ENCODE measurements at regions not wholly inside any gene's neighbourhood (a gene's known extent, or its start where the extent isn't known, plus 50 kb on each side); places are given as distances from the start of the nearest gene placed in this dataset.
"Not testable (repeated sequence)": the region's sequence is repeated elsewhere in the genome, so short reads cannot be mapped to it uniquely, and the experiment has no call there.

GRCh38 chr3:40649346-40649745 lies 124.6 kb downstream of the ZNF621 start:
- DNase-seq: no peak

GRCh38 chr3:40652072-40652471 lies 127.3 kb downstream of the ZNF621 start:
- DNase-seq: no peak

- DNase-seq: no peak
Measured at GRCh38 chr3:40653001-40653400, 128.2 kb downstream of the ZNF621 start.

- no peak for DNase-seq
Measured at GRCh38 chr3:40653878-40654277, 129.1 kb downstream of the ZNF621 start.

GRCh38 chr3:40655551-40655950 lies 130.8 kb downstream of the ZNF621 start:
- DNase-seq: no peak

- no peak for DNase-seq
Measured at GRCh38 chr3:40657623-40658022, 132.9 kb downstream of the ZNF621 start.

GRCh38 chr3:40658305-40658704 lies 133.5 kb downstream of the ZNF621 start:
- no peak for DNase-seq

- no peak for DNase-seq
Measured at GRCh38 chr3:40660554-40660953, 135.8 kb downstream of the ZNF621 start.

- no peak for DNase-seq
Measured at GRCh38 chr3:40661284-40661683, 136.5 kb downstream of the ZNF621 start.

GRCh38 chr3:40663280-40663679 lies 138.5 kb downstream of the ZNF621 start:
- DNase-seq: no peak

GRCh38 chr3:40669176-40669575 lies 144.4 kb downstream of the ZNF621 start:
- no peak for DNase-seq

- no peak for DNase-seq
Measured at GRCh38 chr3:40672861-40673260, 148.1 kb downstream of the ZNF621 start.

- no peak for DNase-seq
Measured at GRCh38 chr3:40677321-40677720, 152.6 kb downstream of the ZNF621 start.

- DNase-seq: no peak
Measured at GRCh38 chr3:40677749-40678148, 153.0 kb downstream of the ZNF621 start.

GRCh38 chr3:40679290-40679689 lies 154.5 kb downstream of the ZNF621 start:
- DNase-seq: no peak

GRCh38 chr3:40680685-40681657 lies 156.2 kb downstream of the ZNF621 start:
- DNase-seq: no peak

- DNase-seq: no peak
Measured at GRCh38 chr3:40681658-40682055, 156.9 kb downstream of the ZNF621 start.

GRCh38 chr3:40689837-40690236 lies 165.1 kb downstream of the ZNF621 start:
- DNase-seq: no peak

- DNase-seq: no peak
Measured at GRCh38 chr3:40690749-40691451, 166.1 kb downstream of the ZNF621 start.

- no peak for DNase-seq
Measured at GRCh38 chr3:40691452-40691861, 166.7 kb downstream of the ZNF621 start.

- no peak for DNase-seq
Measured at GRCh38 chr3:40695848-40696247, 171.1 kb downstream of the ZNF621 start.

GRCh38 chr3:40698611-40699010 lies 173.9 kb downstream of the ZNF621 start:
- DNase-seq: not testable (repeated sequence)

- no peak for DNase-seq
Measured at GRCh38 chr3:40701016-40701588, 176.3 kb downstream of the ZNF621 start.

- DNase-seq: no peak
Measured at GRCh38 chr3:40704224-40704623, 179.5 kb downstream of the ZNF621 start.
